WTC11 (cell line): ENCODE measurements at regions not wholly inside any gene's neighbourhood (a gene's known extent, or its start where the extent isn't known, plus 50 kb on each side); places are given as distances from the start of the nearest gene placed in this dataset.
"Not testable (repeated sequence)": the region's sequence is repeated elsewhere in the genome, so short reads cannot be mapped to it uniquely, and the experiment has no call there.

Source experiments
- ATAC-seq: fragments of 200-7000 bp; cut with Tn5 transposase; 2 replicates; pipeline ENCODE4 v1.10.0; 2021; ENCODE audit warnings: mild to moderate bottlenecking, moderate library complexity
- CTCF ChIA-PET: fragments of 300-600 bp; sonication (Branson Sonifier 250); formaldehyde crosslinking; loops from one replicate; lab custom pipeline; 2021; ENCODE audit warnings: antibody characterized with exemption; lab: Charles Lee
- POLR2A ChIA-PET: fragments of 350-600 bp; sonication (Branson Sonifier 250); formaldehyde crosslinking; loops from one replicate; lab custom pipeline; 2021; ENCODE audit warnings: antibody characterized with exemption; lab: Charles Lee
- DNase-seq: peaks from one replicate; pipeline ENCODE4 v3.0.0; 2021; ENCODE audit warnings: low spot score
- H3K27ac Mint-ChIP-seq: 2 replicates; pipeline ENCODE4 v1.8.0; 2021; ENCODE audit warnings: mixed read lengths
- H3K27me3 Mint-ChIP-seq: 2 replicates; pipeline ENCODE4 v1.8.0; 2021; ENCODE audit warnings: low read depth, mild to moderate bottlenecking, moderate library complexity, mixed read lengths
- H3K36me3 Mint-ChIP-seq: 2 replicates; pipeline ENCODE4 v1.8.0; 2021; ENCODE audit warnings: mixed read lengths
- H3K4me1 Mint-ChIP-seq: 2 replicates; pipeline ENCODE4 v1.8.0; 2022; ENCODE audit warnings: mixed read lengths
- H3K4me3 Mint-ChIP-seq: 2 replicates; pipeline ENCODE4 v1.8.0; 2021; ENCODE audit warnings: mild to moderate bottlenecking, moderate library complexity, mixed read lengths
- H3K9me3 Mint-ChIP-seq: 2 replicates; pipeline ENCODE4 v1.8.0; 2021; ENCODE audit warnings: mixed read lengths
- CDX4 ChIP-seq: fragments of 250-450 bp; sonication (Bioruptor Pico); IDR thresholded peaks from 2 replicates; pipeline ENCODE4 v1.9.0; 2021; ENCODE audit warnings: moderate library complexity, mild to moderate bottlenecking, inconsistent platforms, borderline replicate concordance
- FOXJ3 ChIP-seq: sonication (generic); formaldehyde crosslinking; IDR thresholded peaks from 2 replicates; pipeline ENCODE4 v1.9.0; 2021; ENCODE audit warnings: missing genetic modification reagents, mild to moderate bottlenecking, borderline replicate concordance
- HMGA2 ChIP-seq: fragments of 250-450 bp; sonication (Bioruptor Pico); IDR thresholded peaks from 2 replicates; pipeline ENCODE4 v1.4.0; 2021; ENCODE audit warnings: mild to moderate bottlenecking, moderate library complexity
- KAT7 ChIP-seq: sonication (generic); formaldehyde crosslinking; IDR thresholded peaks from 2 replicates; pipeline ENCODE4 v1.8.1; 2023; ENCODE audit warnings: missing genetic modification reagents, mild to moderate bottlenecking, borderline replicate concordance
- RELA ChIP-seq: sonication (generic); formaldehyde crosslinking; IDR thresholded peaks from 2 replicates; pipeline ENCODE4 v1.8.1; 2022; ENCODE audit warnings: missing genetic modification reagents, mild to moderate bottlenecking, borderline replicate concordance
- SOX15 ChIP-seq: fragments of 250-450 bp; sonication (Bioruptor Pico); IDR thresholded peaks from 2 replicates; pipeline ENCODE4 v1.9.0; 2021; ENCODE audit warnings: mild to moderate bottlenecking
- TP53 ChIP-seq: sonication (generic); formaldehyde crosslinking; IDR thresholded peaks from 2 replicates; pipeline ENCODE4 v1.8.1; 2023; ENCODE audit warnings: mild to moderate bottlenecking, missing genetic modification reagents
- ZNF121 ChIP-seq: sonication (generic); formaldehyde crosslinking; IDR thresholded peaks from 2 replicates; pipeline ENCODE4 v1.8.0; 2023; ENCODE audit warnings: missing genetic modification reagents
- ZNF219 ChIP-seq: sonication (generic); formaldehyde crosslinking; IDR thresholded peaks from 2 replicates; pipeline ENCODE4 v1.8.0; 2023; ENCODE audit warnings: missing genetic modification reagents, mild to moderate bottlenecking, borderline replicate concordance
- ZNF281 ChIP-seq: sonication (generic); formaldehyde crosslinking; IDR thresholded peaks from 2 replicates; pipeline ENCODE4 v1.8.0; 2023; ENCODE audit warnings: mild to moderate bottlenecking, missing genetic modification reagents
- ZNF416 ChIP-seq: fragments of 250-450 bp; sonication (Bioruptor Pico); IDR thresholded peaks from 2 replicates; pipeline ENCODE4 v1.9.0; 2021; ENCODE audit warnings: mild to moderate bottlenecking, inconsistent platforms
- ZNF671 ChIP-seq: fragments of 250-450 bp; sonication (Bioruptor Pico); IDR thresholded peaks from 2 replicates; pipeline ENCODE4 v1.8.0; 2021; ENCODE audit warnings: mild to moderate bottlenecking
- ZSCAN18 ChIP-seq: fragments of 250-450 bp; sonication (Bioruptor Pico); IDR thresholded peaks from 2 replicates; pipeline ENCODE4 v2.1.2; 2022; ENCODE audit warnings: mild to moderate bottlenecking, moderate library complexity

- H3K27ac Mint-ChIP-seq, ATAC-seq, H3K36me3 Mint-ChIP-seq, H3K4me1 Mint-ChIP-seq, POLR2A ChIA-PET, DNase-seq, CTCF ChIA-PET, H3K4me3 Mint-ChIP-seq, H3K9me3 Mint-ChIP-seq, H3K27me3 Mint-ChIP-seq: not testable (repeated sequence)
Observed at GRCh38 chr7:65797566-65797965, 75.3 kb upstream of the VKORC1L1 start.

- Mint-ChIP-seq H3K4me3 (no peak overlapping the region), H3K27me3 (no peaks in the 10 kb centered on the region), H3K4me1 (peaks cover 9% of the 10 kb centered on the region; the same call in 1 of the 2 replicates), H3K36me3 (no peaks in the 10 kb centered on the region), H3K9me3 (no peaks in the 10 kb centered on the region), H3K27ac (no peak overlapping the region; the same call in 1 of the 2 replicates)
- ChIA-PET CTCF (no interaction called here), POLR2A (no interaction called here)
- DNase-seq (no peak), ATAC-seq (no peak)
- TF ChIP-seq SOX15 (CRISPR knock-in tag), result no peak
- no peak for TF ChIP-seq ZNF416 (CRISPR knock-in tag)
- no peak for TF ChIP-seq ZNF671 (CRISPR knock-in tag)
- TF ChIP-seq ZSCAN18 (CRISPR knock-in tag), result no peak
- no peak for TF ChIP-seq KAT7 (CRISPR knock-in tag)
Observed at GRCh38 chr7:65798111-65799075, 74.5 kb upstream of the VKORC1L1 start.

- H3K27me3 Mint-ChIP-seq, H3K4me3 Mint-ChIP-seq, H3K4me1 Mint-ChIP-seq, H3K27ac Mint-ChIP-seq, POLR2A ChIA-PET, H3K9me3 Mint-ChIP-seq, DNase-seq, H3K36me3 Mint-ChIP-seq, ATAC-seq: not testable (repeated sequence)
- CTCF ChIA-PET, result interaction anchor here (0.6 kb wide), 1 partner anchor 10 kb away, joined by 3 read pairs; no protein-coding TSS in a partner anchor
Observed at GRCh38 chr7:65800191-65800590, 72.7 kb upstream of the VKORC1L1 start.

GRCh38 chr7:65800890-65801341 is 72.0 kb upstream of the VKORC1L1 start:
- H3K36me3 Mint-ChIP-seq, result no peaks in the 10 kb centered on the region
- ATAC-seq (no peak), DNase-seq (no peak)
- no peak overlapping the region for H3K27ac Mint-ChIP-seq
- H3K27me3 Mint-ChIP-seq, result no peaks in the 10 kb centered on the region
- 0 out of 2 replicates have a peak, but pooled peaks cover 3% of the 10 kb centered on the region for H3K4me1 Mint-ChIP-seq
- ChIA-PET POLR2A (no interaction called here), CTCF (no interaction called here)
- H3K9me3 Mint-ChIP-seq, result no peaks in the 10 kb centered on the region
- H3K4me3 Mint-ChIP-seq, result no peak overlapping the region
- TF ChIP-seq SOX15 (CRISPR knock-in tag) (no peak), ZNF219 (CRISPR knock-in tag) (no peak), TP53 (CRISPR knock-in tag) (no peak), ZNF121 (no peak), ZNF671 (CRISPR knock-in tag) (no peak), ZNF281 (CRISPR knock-in tag) (no peak), CDX4 (CRISPR knock-in tag) (no peak), HMGA2 (no peak), FOXJ3 (no peak), RELA (no peak)
